OCI-LY7 (cell line): ENCODE measurements at regions not wholly inside any gene's neighbourhood (a gene's known extent, or its start where the extent isn't known, plus 50 kb on each side); places are given as distances from the start of the nearest gene placed in this dataset.

Source experiments
- BruUV-seq: library from RNA; stranded (reverse); fragments of 400-500 nt; replicated peaks from 2 replicates; lab custom pipeline; 2021; lab: Mats Ljungman, UMichigan
- CTCF ChIA-PET: fragments of 300-600 bp; sonication (Branson Sonifier 250); formaldehyde crosslinking; loops from one replicate; lab custom pipeline; 2022; ENCODE audit warnings: antibody characterized with exemption; ENCODE audit not compliant: unreplicated experiment; lab: Charles Lee
- POLR2A ChIA-PET: fragments of 300-600 bp; sonication (Branson Sonifier 250); formaldehyde crosslinking; loops from one replicate; lab custom pipeline; 2022; ENCODE audit warnings: antibody characterized with exemption; lab: Charles Lee
- DNase-seq: peaks from one replicate; pipeline ENCODE4 v3.0.0-alpha.2; 2015; ENCODE audit warnings: low spot score
- H2AFZ ChIP-seq: fragments of 200-600 bp; sonication (generic), shearing (Covaris generic); 2 replicates; pipeline ENCODE4 v1.6.1; 2014; ENCODE audit warnings: mild to moderate bottlenecking, antibody characterized with exemption, low read length, moderate library complexity
- H3K27ac ChIP-seq: fragments of 200-600 bp; sonication (generic); 2 replicates; pipeline ENCODE4 v1.5.1; 2014; ENCODE audit warnings: mixed run types, low read depth, mild to moderate bottlenecking, moderate library complexity, low read length, inconsistent platforms; ENCODE audit not compliant: poor library complexity, severe bottlenecking
- H3K36me3 ChIP-seq: fragments of 200-600 bp; sonication (generic); 2 replicates; pipeline ENCODE4 v1.6.1; 2014; ENCODE audit warnings: mild to moderate bottlenecking, antibody characterized with exemption, low read length, moderate library complexity, mixed read lengths; ENCODE audit not compliant: insufficient read depth
- H3K4me1 ChIP-seq: fragments of 200-600 bp; sonication (generic); 2 replicates; pipeline ENCODE4 v1.5.1; 2014; ENCODE audit warnings: mild to moderate bottlenecking, low read length; ENCODE audit not compliant: insufficient read depth, poor library complexity, severe bottlenecking
- H3K4me2 ChIP-seq: fragments of 200-600 bp; sonication (generic); 2 replicates; pipeline ENCODE4 v1.6.1; 2014; ENCODE audit warnings: mild to moderate bottlenecking, low read length
- H3K4me3 ChIP-seq: fragments of 200-600 bp; sonication (generic); 2 replicates; pipeline ENCODE4 v1.5.1; 2014; ENCODE audit warnings: mild to moderate bottlenecking, low read depth, low read length; ENCODE audit not compliant: poor library complexity, severe bottlenecking
- H3K79me2 ChIP-seq: fragments of 200-600 bp; sonication (generic); 2 replicates; pipeline ENCODE4 v1.6.1; 2016; ENCODE audit warnings: low read depth, mild to moderate bottlenecking, low read length, moderate library complexity, mixed read lengths; ENCODE audit not compliant: insufficient read depth
- H3K9me2 ChIP-seq: fragments of 200-600 bp; sonication (generic); 2 replicates; pipeline ENCODE4 v1.6.1; 2016; ENCODE audit warnings: mild to moderate bottlenecking, low read length, mixed read lengths; ENCODE audit not compliant: insufficient read depth
- H3K9me3 ChIP-seq: fragments of 200-600 bp; sonication (generic); 2 replicates; pipeline ENCODE4 v1.6.1; 2014; ENCODE audit warnings: mild to moderate bottlenecking, mixed run types, low read length, mixed read lengths
- H4K20me1 ChIP-seq: fragments of 200-600 bp; sonication (generic); 2 replicates; pipeline ENCODE4 v1.6.1; 2014; ENCODE audit warnings: mild to moderate bottlenecking, antibody characterized with exemption, low read length, moderate library complexity, mixed read lengths; ENCODE audit not compliant: insufficient read depth
- CTCF ChIP-seq: fragments of 200-600 bp; sonication (generic); conservative IDR thresholded peaks from 2 replicates; pipeline ENCODE4 v1.5.1; 2014; ENCODE audit warnings: mild to moderate bottlenecking, antibody characterized with exemption, low read length, moderate library complexity, mixed read lengths
- EZH2phosphoT487 ChIP-seq: fragments of 200-600 bp; sonication (generic); IDR thresholded peaks from 2 replicates; pipeline ENCODE4 v1.6.1; 2018; ENCODE audit warnings: low read depth, borderline replicate concordance, mild to moderate bottlenecking, mixed run types, antibody characterized with exemption, low read length, moderate library complexity, mixed read lengths
- intact Hi-C: fragments of 100-400 bp; cut with micrococcal nuclease; formaldehyde crosslinking; loops from one replicate; pipeline ENCODE4 v1.10.0; 2022; ENCODE audit not compliant: unreplicated experiment

- H4K20me1 ChIP-seq, result no peaks in the 10 kb centered on the region
- H3K36me3 ChIP-seq, result no peaks in the 10 kb centered on the region
- CTCF ChIA-PET, result no interaction called here
- DNase-seq, result no peak
- no peak overlapping the region for H3K27ac ChIP-seq
- POLR2A ChIA-PET, result no interaction called here
- no peaks in the 10 kb centered on the region for H3K9me2 ChIP-seq
- no peaks in the 10 kb centered on the region for H3K79me2 ChIP-seq
- H3K9me3 ChIP-seq, result no peaks in the 10 kb centered on the region
- BruUV-seq, result no TSS peak
- no peak overlapping the region for H3K4me2 ChIP-seq
- H3K4me1 ChIP-seq, result no peaks in the 10 kb centered on the region
- H3K4me3 ChIP-seq, result no peak overlapping the region
- intact Hi-C loops, result no loop called here
- TF ChIP-seq EZH2phosphoT487 (no peak), CTCF (no peak)
- no peak overlapping the region for H2AFZ ChIP-seq
Observed at GRCh38 chr17:51352798-51353197, 92.5 kb downstream of the UTP18 start.

GRCh38 chr17:51353296-51353695, 93.0 kb downstream of the UTP18 start:
- Histone ChIP-seq H3K36me3 (no peaks in the 10 kb centered on the region), H2AFZ (no peak overlapping the region), H3K9me3 (no peaks in the 10 kb centered on the region), H3K4me2 (no peak overlapping the region), H3K79me2 (no peaks in the 10 kb centered on the region), H3K4me1 (no peaks in the 10 kb centered on the region), H3K9me2 (no peaks in the 10 kb centered on the region), H4K20me1 (no peaks in the 10 kb centered on the region), H3K27ac (no peak overlapping the region), H3K4me3 (no peak overlapping the region)
- TF ChIP-seq CTCF, result no peak
- TF ChIP-seq EZH2phosphoT487, result no peak
- ChIA-PET CTCF (no interaction called here), POLR2A (no interaction called here)
- DNase-seq, result no peak
- intact Hi-C loops, result no loop called here
- no TSS peak for BruUV-seq

GRCh38 chr17:51354936-51355335, 94.6 kb downstream of the UTP18 start:
- BruUV-seq, result no TSS peak
- H4K20me1 ChIP-seq, result no peaks in the 10 kb centered on the region
- POLR2A ChIA-PET, result no interaction called here
- intact Hi-C loops, result no loop called here
- H3K4me2 ChIP-seq, result no peak overlapping the region
- TF ChIP-seq EZH2phosphoT487, result no peak
- TF ChIP-seq CTCF, result no peak
- no peaks in the 10 kb centered on the region for H3K36me3 ChIP-seq
- no peaks in the 10 kb centered on the region for H3K9me2 ChIP-seq
- H3K27ac ChIP-seq, result no peak overlapping the region
- CTCF ChIA-PET, result no interaction called here
- no peak for DNase-seq
- H3K79me2 ChIP-seq, result no peaks in the 10 kb centered on the region
- H3K4me1 ChIP-seq, result no peaks in the 10 kb centered on the region
- H3K4me3 ChIP-seq, result no peak overlapping the region
- no peaks in the 10 kb centered on the region for H3K9me3 ChIP-seq
- no peak overlapping the region for H2AFZ ChIP-seq
